CD8-positive, alpha-beta memory T cell (primary cell): ENCODE measurements at regions not wholly inside any gene's neighbourhood (a gene's known extent, or its start where the extent isn't known, plus 50 kb on each side); places are given as distances from the start of the nearest gene placed in this dataset.

ENCODE experiments used
- CTCF ChIA-PET: fragments of 350-600 bp; sonication (Branson Sonifier 250); formaldehyde crosslinking; loops from one replicate; lab custom pipeline; 2021; ENCODE audit warnings: antibody characterized with exemption; lab: Charles Lee
- POLR2A ChIA-PET: fragments of 350-600 bp; sonication (Branson Sonifier 250); formaldehyde crosslinking; loops from one replicate; lab custom pipeline; 2021; ENCODE audit warnings: antibody characterized with exemption; lab: Charles Lee
- DNase-seq, 5 donors: peaks; one replicate each; pipeline versions ENCODE4 v3.0.0 to v3.0.0-alpha.2; 2020 to 2022; ENCODE audit warnings: mixed read lengths in 1 of 5
- H3K27ac ChIP-seq: one replicate; pipeline ENCODE4 v1.7.0; 2013; ENCODE audit warnings: low read depth, mild to moderate bottlenecking, low read length, moderate library complexity
- H3K27me3 ChIP-seq: 2 replicates; pipeline ENCODE4 v1.7.0; 2013; ENCODE audit warnings: low read length, mild to moderate bottlenecking; ENCODE audit not compliant: insufficient read depth, poor library complexity, severe bottlenecking
- H3K36me3 ChIP-seq: 2 replicates; pipeline ENCODE4 v1.7.0; 2013; ENCODE audit warnings: mild to moderate bottlenecking, low read length, moderate library complexity; ENCODE audit not compliant: insufficient read depth
- H3K4me1 ChIP-seq: 2 replicates; pipeline ENCODE4 v1.7.0; 2013; ENCODE audit warnings: mild to moderate bottlenecking, low read length, moderate library complexity; ENCODE audit not compliant: insufficient read depth
- H3K4me3 ChIP-seq: 2 replicates; pipeline ENCODE4 v1.7.0; 2013; ENCODE audit warnings: mild to moderate bottlenecking, low read length
- H3K9me3 ChIP-seq: 2 replicates; pipeline ENCODE4 v1.7.0; 2013; ENCODE audit warnings: mild to moderate bottlenecking, low read length
- H3K27ac Mint-ChIP-seq, 8 donors: one replicate each; pipeline ENCODE4 v1.8.0; 2020 to 2021; ENCODE audit warnings: mixed read lengths in 8 of 8, mild to moderate bottlenecking in 6 of 8, inconsistent platforms in 3 of 8, moderate library complexity in 3 of 8
- H3K27me3 Mint-ChIP-seq, 2 donors: one replicate each; pipeline ENCODE4 v1.8.0; 2020 to 2021; ENCODE audit warnings: mixed read lengths in 2 of 2, mild to moderate bottlenecking in 1 of 2, moderate library complexity in 1 of 2
- H3K36me3 Mint-ChIP-seq, 3 donors: one replicate each; pipeline ENCODE4 v1.8.0; 2020 to 2021; ENCODE audit warnings: mixed read lengths in 3 of 3, inconsistent platforms in 1 of 3, mild to moderate bottlenecking in 1 of 3
- H3K4me1 Mint-ChIP-seq, 3 donors: one replicate each; pipeline ENCODE4 v1.8.0; 2020 to 2021; ENCODE audit warnings: mixed read lengths in 3 of 3, inconsistent platforms in 1 of 3, mild to moderate bottlenecking in 1 of 3
- H3K4me3 Mint-ChIP-seq, 7 donors: one replicate each; pipeline ENCODE4 v1.8.0; 2020 to 2021; ENCODE audit warnings: mixed read lengths in 7 of 7, mild to moderate bottlenecking in 6 of 7, moderate library complexity in 4 of 7, inconsistent platforms in 2 of 7
- H3K9me3 Mint-ChIP-seq, 5 donors: one replicate each; pipeline ENCODE4 v1.8.0; 2020 to 2022; ENCODE audit warnings: mixed read lengths in 5 of 5, mild to moderate bottlenecking in 3 of 5, moderate library complexity in 2 of 5, inconsistent platforms in 1 of 5

- no peaks in the 10 kb centered on the region for H3K9me3 ChIP-seq
- no peak overlapping the region for H3K27ac ChIP-seq
- Mint-ChIP-seq H3K36me3 (peaks cover 0 to 6% (median 0%) of the 10 kb centered on the region in 3 donors), H3K27me3 (peaks cover 7 to 9% of the 10 kb centered on the region in 2 donors), H3K4me1 (peaks cover 0 to 6% (median 0%) of the 10 kb centered on the region in 3 donors), H3K27ac (no peak overlapping the region), H3K9me3 (no peaks in the 10 kb centered on the region), H3K4me3 (no peak overlapping the region)
- H3K4me3 ChIP-seq, result no peak overlapping the region
- DNase-seq, result no peak
- no peaks in the 10 kb centered on the region for H3K36me3 ChIP-seq
- POLR2A ChIA-PET, result no interaction called here
- CTCF ChIA-PET, result no interaction called here
- no peaks in the 10 kb centered on the region for H3K4me1 ChIP-seq
- H3K27me3 ChIP-seq, result no peaks in the 10 kb centered on the region
These were observed 370.9 kb downstream of the KLF5 start for GRCh38 chr13:73429701-73430100.

DNA sequence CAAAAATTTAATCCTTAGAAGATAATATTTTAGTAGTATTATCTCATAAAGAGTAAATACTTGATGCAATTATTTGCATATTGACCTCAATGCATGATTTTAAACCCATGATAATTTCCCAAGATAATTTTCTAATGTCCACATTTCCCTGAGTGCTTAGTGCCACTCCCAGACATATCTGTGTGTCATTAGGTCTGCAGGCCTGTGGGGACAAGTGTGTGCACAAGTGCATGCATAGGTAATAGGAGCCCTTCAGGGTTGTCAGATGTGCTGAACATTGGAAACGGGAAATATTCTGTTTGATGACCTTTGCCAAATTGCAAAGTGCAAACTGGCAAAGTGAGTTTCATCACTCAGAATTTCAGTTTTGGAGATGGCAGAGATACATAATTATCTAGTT lies 369.9 kb downstream of the KLF5 start:
- Histone ChIP-seq H3K27ac (no peak overlapping the region), H3K9me3 (no peaks in the 10 kb centered on the region), H3K4me3 (no peak overlapping the region), H3K4me1 (no peaks in the 10 kb centered on the region), H3K27me3 (no peaks in the 10 kb centered on the region), H3K36me3 (no peaks in the 10 kb centered on the region)
- peaks cover 0 to 1% (median 0%) of the 10 kb centered on the region in 3 donors for H3K4me1 Mint-ChIP-seq
- no peaks in the 10 kb centered on the region for H3K9me3 Mint-ChIP-seq
- ChIA-PET CTCF (no interaction called here), POLR2A (no interaction called here)
- no peak overlapping the region for H3K27ac Mint-ChIP-seq
- peaks cover 6 to 9% of the 10 kb centered on the region in 2 donors for H3K27me3 Mint-ChIP-seq
- H3K36me3 Mint-ChIP-seq, result peaks cover 0 to 6% (median 0%) of the 10 kb centered on the region in 3 donors
- DNase-seq, result no peak
- no peak overlapping the region for H3K4me3 Mint-ChIP-seq

GRCh38 chr13:73428137-73428536 lies 369.3 kb downstream of the KLF5 start:
- Mint-ChIP-seq H3K27ac (no peak overlapping the region), H3K4me3 (no peak overlapping the region)

GRCh38 chr13:73422973-73423372 lies 364.2 kb downstream of the KLF5 start:
- CTCF ChIA-PET, result no interaction called here
- Histone ChIP-seq H3K4me3 (no peak overlapping the region), H3K36me3 (no peaks in the 10 kb centered on the region), H3K4me1 (no peaks in the 10 kb centered on the region), H3K27me3 (no peaks in the 10 kb centered on the region), H3K9me3 (no peaks in the 10 kb centered on the region), H3K27ac (no peak overlapping the region)
- Mint-ChIP-seq H3K27ac (no peak overlapping the region), H3K27me3 (peaks cover 6% of the 10 kb centered on the region in 2 donors), H3K4me3 (no peak overlapping the region), H3K36me3 (peaks cover 0 to 3% (median 0%) of the 10 kb centered on the region in 3 donors), H3K9me3 (no peaks in the 10 kb centered on the region), H3K4me1 (no peaks in the 10 kb centered on the region)
- POLR2A ChIA-PET, result no interaction called here
- DNase-seq, result no peak

More at GRCh38 chr13:73428137-73428536, 369.3 kb downstream of the KLF5 start:
- no peaks in the 10 kb centered on the region for H3K9me3 ChIP-seq
- H3K4me1 Mint-ChIP-seq, result no peaks in the 10 kb centered on the region
- POLR2A ChIA-PET, result no interaction called here
- DNase-seq, result no peak
- no peaks in the 10 kb centered on the region for H3K36me3 ChIP-seq
- H3K4me3 ChIP-seq, result no peak overlapping the region
- peaks cover 0 to 3% (median 0%) of the 10 kb centered on the region in 3 donors for H3K36me3 Mint-ChIP-seq
- CTCF ChIA-PET, result no interaction called here
- peaks cover 6 to 9% of the 10 kb centered on the region in 2 donors for H3K27me3 Mint-ChIP-seq
- no peak overlapping the region for H3K27ac ChIP-seq
- no peaks in the 10 kb centered on the region for H3K27me3 ChIP-seq
- no peaks in the 10 kb centered on the region for H3K9me3 Mint-ChIP-seq
- H3K4me1 ChIP-seq, result no peaks in the 10 kb centered on the region

- H3K9me3 Mint-ChIP-seq, result no peaks in the 10 kb centered on the region
- peaks cover 0 to 3% of the 10 kb centered on the region in 2 donors for H3K27me3 Mint-ChIP-seq
- CTCF ChIA-PET, result no interaction called here
- Histone ChIP-seq H3K9me3 (no peaks in the 10 kb centered on the region), H3K4me1 (no peaks in the 10 kb centered on the region), H3K4me3 (no peak overlapping the region), H3K27ac (no peak overlapping the region), H3K27me3 (no peaks in the 10 kb centered on the region), H3K36me3 (no peaks in the 10 kb centered on the region)
- no peak overlapping the region for H3K27ac Mint-ChIP-seq
- no peak overlapping the region for H3K4me3 Mint-ChIP-seq
- DNase-seq, result no peak
- no peaks in the 10 kb centered on the region for H3K4me1 Mint-ChIP-seq
- POLR2A ChIA-PET, result no interaction called here
- H3K36me3 Mint-ChIP-seq, result peaks cover 0 to 3% (median 0%) of the 10 kb centered on the region in 3 donors
These were observed 362.6 kb downstream of the KLF5 start for GRCh38 chr13:73421310-73421912.

DNA sequence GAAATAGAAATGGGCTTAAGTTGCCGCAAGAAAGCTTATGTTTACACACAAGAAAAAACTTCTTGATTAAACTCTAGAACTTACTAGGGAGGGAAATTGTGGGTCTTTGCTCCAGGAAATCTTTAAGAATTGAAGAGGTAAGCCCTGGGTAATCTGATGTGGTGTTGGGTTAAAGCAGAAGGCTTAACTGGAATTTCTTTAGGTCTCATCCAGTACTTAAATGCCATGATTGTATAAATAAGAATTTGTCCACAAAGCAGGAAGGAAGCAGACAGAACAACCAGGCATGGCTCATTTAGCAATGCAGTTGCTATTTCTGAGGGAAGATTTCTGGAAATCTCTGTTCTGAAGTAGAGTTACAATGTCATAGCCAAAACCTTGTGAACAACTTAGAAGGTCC lies 360.4 kb downstream of the KLF5 start:
- ChIA-PET POLR2A (no interaction called here), CTCF (no interaction called here)
- no peak overlapping the region for H3K4me3 Mint-ChIP-seq
- H3K27me3 Mint-ChIP-seq, result peaks cover 0 to 1% of the 10 kb centered on the region in 2 donors
- H3K36me3 ChIP-seq, result no peaks in the 10 kb centered on the region
- no peaks in the 10 kb centered on the region for H3K27me3 ChIP-seq
- H3K27ac Mint-ChIP-seq, result no peak overlapping the region
- no peaks in the 10 kb centered on the region for H3K9me3 Mint-ChIP-seq
- H3K27ac ChIP-seq, result no peak overlapping the region
- DNase-seq, result no peak
- no peaks in the 10 kb centered on the region for H3K36me3 Mint-ChIP-seq
- no peaks in the 10 kb centered on the region for H3K9me3 ChIP-seq
- no peaks in the 10 kb centered on the region for H3K4me1 Mint-ChIP-seq
- no peaks in the 10 kb centered on the region for H3K4me1 ChIP-seq
- no peak overlapping the region for H3K4me3 ChIP-seq

GRCh38 chr13:73417012-73417615 lies 358.3 kb downstream of the KLF5 start:
- ChIA-PET POLR2A (no interaction called here), CTCF (no interaction called here)
- Histone ChIP-seq H3K4me3 (no peak overlapping the region), H3K27me3 (no peaks in the 10 kb centered on the region), H3K4me1 (no peaks in the 10 kb centered on the region), H3K36me3 (no peaks in the 10 kb centered on the region), H3K27ac (no peak overlapping the region), H3K9me3 (no peaks in the 10 kb centered on the region)
- Mint-ChIP-seq H3K36me3 (no peaks in the 10 kb centered on the region), H3K27ac (no peak overlapping the region), H3K4me1 (no peaks in the 10 kb centered on the region), H3K4me3 (no peak overlapping the region), H3K27me3 (peaks cover 0 to 1% of the 10 kb centered on the region in 2 donors), H3K9me3 (no peaks in the 10 kb centered on the region)
- no peak for DNase-seq

DNA sequence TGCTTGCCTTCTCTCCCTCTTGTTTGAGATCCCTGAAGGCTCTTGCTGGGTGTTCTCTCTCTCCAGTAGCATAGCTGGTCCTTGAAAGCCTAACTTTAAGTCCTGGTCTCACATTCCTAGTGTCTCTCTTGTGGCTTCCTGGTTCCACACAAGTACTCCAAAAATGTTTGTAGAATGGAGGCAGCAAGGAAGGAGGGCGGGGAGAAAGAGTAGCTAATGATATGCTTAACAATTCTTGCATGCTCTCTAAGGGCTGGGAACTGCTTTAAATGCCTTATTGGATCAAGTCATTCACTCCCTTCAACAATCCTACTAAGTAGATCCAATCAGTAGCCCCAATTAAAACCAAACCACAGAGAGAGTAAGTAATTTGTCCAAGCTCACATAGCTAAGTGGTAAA lies 357.3 kb downstream of the KLF5 start:
- CTCF ChIA-PET, result no interaction called here
- Histone ChIP-seq H3K4me3 (no peak overlapping the region), H3K27ac (no peak overlapping the region), H3K4me1 (no peaks in the 10 kb centered on the region), H3K27me3 (no peaks in the 10 kb centered on the region), H3K9me3 (no peaks in the 10 kb centered on the region), H3K36me3 (no peaks in the 10 kb centered on the region)
- Mint-ChIP-seq H3K27me3 (peaks cover 0 to 1% of the 10 kb centered on the region in 2 donors), H3K36me3 (no peaks in the 10 kb centered on the region), H3K9me3 (no peaks in the 10 kb centered on the region), H3K27ac (no peak overlapping the region), H3K4me3 (no peak overlapping the region), H3K4me1 (no peaks in the 10 kb centered on the region)
- no peak for DNase-seq
- POLR2A ChIA-PET, result no interaction called here
